IMR-90 (cell line): ENCODE measurements at regions not wholly inside any gene's neighbourhood (a gene's known extent, or its start where the extent isn't known, plus 50 kb on each side); places are given as distances from the start of the nearest gene placed in this dataset.

Source experiments
- ATAC-seq: fragments of 200-7000 bp; cut with Tn5 transposase; 2 replicates; pipeline ENCODE4 v1.9.1; 2020; ENCODE audit warnings: low read depth, mild to moderate bottlenecking, moderate library complexity
- BruUV-seq: library from RNA; stranded (reverse); fragments of 400-500 nt; replicated peaks from 2 replicates; lab custom pipeline; 2021; lab: Mats Ljungman, UMichigan
- CTCF ChIA-PET: fragments of 300-600 bp; formaldehyde crosslinking; extraction: SDS; loops from one replicate; lab custom pipeline; 2021; ENCODE audit warnings: antibody characterized with exemption; lab: Yijun Ruan, JAX
- POLR2A ChIA-PET: fragments of 300-600 bp; sonication (Branson Sonifier 250); formaldehyde crosslinking; loops from one replicate; lab custom pipeline; 2022; ENCODE audit warnings: antibody characterized with exemption; ENCODE audit not compliant: unreplicated experiment; lab: Charles Lee
- DNase-seq: peaks from one replicate; pipeline ENCODE4 v3.0.0; 2013
- H2AFZ ChIP-seq: replicated peaks from 2 replicates; pipeline ENCODE3; 2013; ENCODE audit warnings: low read length, mild to moderate bottlenecking; ENCODE audit not compliant: poor library complexity
- H2AK5ac ChIP-seq: 2 replicates; pipeline ENCODE4 v1.6.1; 2013; ENCODE audit warnings: low read depth, low read length, inconsistent platforms
- H2AK9ac ChIP-seq: replicated peaks from 2 replicates; pipeline ENCODE3; 2013; ENCODE audit warnings: mild to moderate bottlenecking, low read depth, low read length, moderate library complexity; ENCODE audit not compliant: poor library complexity
- H2BK120ac ChIP-seq: 2 replicates; pipeline ENCODE4 v1.6.1; 2013; ENCODE audit warnings: low read depth, low read length, inconsistent platforms
- H2BK15ac ChIP-seq: 3 replicates; pipeline ENCODE4 v1.6.1; 2013; ENCODE audit warnings: low read depth, low read length, inconsistent platforms
- H2BK20ac ChIP-seq: 2 replicates; pipeline ENCODE4 v1.6.1; 2013; ENCODE audit warnings: low read depth, mild to moderate bottlenecking, inconsistent platforms, low read length, moderate library complexity
- H2BK5ac ChIP-seq: 2 replicates; pipeline ENCODE4 v1.6.1; 2013; ENCODE audit warnings: mild to moderate bottlenecking, low read depth, low read length, inconsistent platforms; ENCODE audit not compliant: poor library complexity, severe bottlenecking
- H3K14ac ChIP-seq: replicated peaks from 2 replicates; pipeline ENCODE4 v1.6.1; 2013; ENCODE audit warnings: low read depth, low read length, inconsistent platforms
- H3K18ac ChIP-seq: 2 replicates; pipeline ENCODE4 v1.6.1; 2013; ENCODE audit warnings: low read depth, low read length, control low read depth
- H3K23ac ChIP-seq: 2 replicates; pipeline ENCODE4 v1.6.1; 2013; ENCODE audit warnings: low read depth, low read length, inconsistent platforms
- H3K27ac ChIP-seq: 2 replicates; pipeline ENCODE4 v1.5.1; 2013; ENCODE audit warnings: mild to moderate bottlenecking, control low read depth, low read length; ENCODE audit not compliant: insufficient read depth
- H3K27me3 ChIP-seq: 2 replicates; pipeline ENCODE4 v1.6.1; 2013; ENCODE audit warnings: low read length; ENCODE audit not compliant: control insufficient read depth, insufficient read depth
- H3K36me3 ChIP-seq: 2 replicates; pipeline ENCODE4 v1.6.1; 2013; ENCODE audit warnings: low read length, mixed read lengths; ENCODE audit not compliant: control insufficient read depth, insufficient read depth
- H3K4ac ChIP-seq: 2 replicates; pipeline ENCODE4 v1.6.1; 2013; ENCODE audit warnings: low read depth, low read length, inconsistent platforms
- H3K4me1 ChIP-seq: 2 replicates; pipeline ENCODE4 v1.6.1; 2013; ENCODE audit warnings: low read length, mixed read lengths; ENCODE audit not compliant: control insufficient read depth, insufficient read depth
- H3K4me2 ChIP-seq: 2 replicates; pipeline ENCODE4 v1.6.1; 2013; ENCODE audit warnings: low read depth, mild to moderate bottlenecking, control low read depth, low read length, moderate library complexity
- H3K4me3 ChIP-seq: 2 replicates; pipeline ENCODE4 v1.5.1; 2013; ENCODE audit warnings: low read depth, mild to moderate bottlenecking, control low read depth, low read length, moderate library complexity; ENCODE audit not compliant: insufficient read depth
- H3K56ac ChIP-seq: 2 replicates; pipeline ENCODE4 v1.6.1; 2013; ENCODE audit warnings: low read length, inconsistent platforms; ENCODE audit not compliant: insufficient read depth; ENCODE audit errors: extremely low read depth
- H3K79me1 ChIP-seq, 2 experiments: 2 replicates each; pipeline ENCODE4 v1.6.1; 2013; ENCODE audit warnings: low read length in 2 of 2, inconsistent platforms in 1 of 2, low read depth in 1 of 2
- H3K9ac ChIP-seq: 2 replicates; pipeline ENCODE4 v1.6.1; 2013; ENCODE audit warnings: low read depth, low read length, control low read depth
- H3K9me1 ChIP-seq: 2 replicates; pipeline ENCODE4 v1.6.1; 2013; ENCODE audit warnings: low read length, inconsistent platforms; ENCODE audit not compliant: insufficient read depth
- H3K9me3 ChIP-seq: 2 replicates; pipeline ENCODE4 v1.6.1; 2013; ENCODE audit warnings: low read length; ENCODE audit not compliant: control insufficient read depth, insufficient read depth
- H4K20me1 ChIP-seq: 2 replicates; pipeline ENCODE4 v1.6.1; 2013; ENCODE audit warnings: low read length, inconsistent platforms; ENCODE audit not compliant: insufficient read depth
- H4K5ac ChIP-seq: 2 replicates; pipeline ENCODE4 v1.6.1; 2013; ENCODE audit warnings: mild to moderate bottlenecking, low read depth, low read length, control low read depth
- H4K8ac ChIP-seq, 2 experiments: 2 replicates each; pipeline ENCODE4 v1.6.1; 2013; ENCODE audit warnings: low read depth in 2 of 2, low read length in 2 of 2, control low read depth in 1 of 2, inconsistent platforms in 1 of 2
- H4K91ac ChIP-seq: 2 replicates; pipeline ENCODE4 v1.6.1; 2013; ENCODE audit warnings: low read depth, low read length, inconsistent platforms; ENCODE audit not compliant: insufficient read depth
- CTCF ChIP-seq: conservative IDR thresholded peaks from 2 replicates; pipeline ENCODE4 v1.5.1; 2012; ENCODE audit warnings: mild to moderate bottlenecking, low read depth, low read length, improper control_type of control experiment
- NFE2L2 ChIP-seq: fragments of 150-350 bp; IDR thresholded peaks from 2 replicates; pipeline ENCODE4 v1.6.1; 2016; ENCODE audit warnings: low read depth, mild to moderate bottlenecking, low read length
- SMC3 ChIP-seq: fragments of 150-350 bp; IDR thresholded peaks from 2 replicates; pipeline ENCODE4 v1.6.1; 2016; ENCODE audit warnings: low read depth, mild to moderate bottlenecking, antibody characterized with exemption, low read length, moderate library complexity
- WGBS, 2 experiments: methylation state at CpG; one replicate each; pipeline versions ENCODE4 v1.1.5 to v1.1.7; 2013; ENCODE audit warnings: missing lambda C conversion rate in 2 of 2; ENCODE audit not compliant: insufficient read length in 1 of 2; ENCODE audit errors: extremely low coverage in 2 of 2; 5-methylcytosine and 5-hydroxymethylcytosine counted together
- dilution Hi-C: fragments of 300-500 bp; cut with HindIII; formaldehyde crosslinking; loops from one replicate; pipeline ENCODE4 v1.14.3; 2018; ENCODE audit warnings: low sequenced_read_pairs; ENCODE audit not compliant: unreplicated experiment
- in situ Hi-C: fragments of 300-500 bp; cut with MboI; formaldehyde crosslinking; loops from 3 replicates; pipeline ENCODE4 v1.14.3; 2019; ENCODE audit warnings: low sequenced_read_pairs, inconsistent platforms, mixed read lengths
- intact Hi-C: fragments of 100-400 bp; cut with micrococcal nuclease; formaldehyde crosslinking; loops from 2 replicates; pipeline ENCODE4 v1.10.0; 2022

GRCh38 chr5:92402956-92403702 is 1020.0 kb upstream of the ARRDC3 start:
- ChIA-PET CTCF (interaction anchor here (0.5 kb wide), 1 partner anchor 14 kb away, joined by 3 read pairs; no protein-coding TSS in a partner anchor), POLR2A (interaction anchor here (0.6 kb wide), 1 partner anchor 435 kb away, joined by 3 read pairs; no protein-coding TSS in a partner anchor)
- H3K14ac ChIP-seq: no peak overlapping the region
- no CpG with 5 or more reads among the region's 7 CpGs for WGBS, 2 experiments
- no peak overlapping the region for H2BK120ac ChIP-seq
- no peak overlapping the region for H3K4me2 ChIP-seq
- DNase-seq: no peak
- no TSS peak for BruUV-seq
- in situ Hi-C loops (no loop called here), dilution Hi-C loops (no loop called here), intact Hi-C loops (no loop called here)
- H2AK9ac ChIP-seq: no peak overlapping the region
- no peak for TF ChIP-seq SMC3
- TF ChIP-seq NFE2L2: no peak
- no peak for TF ChIP-seq CTCF
- H3K79me1 ChIP-seq: no peaks in the 10 kb centered on the region
- no peak overlapping the region for H4K5ac ChIP-seq
- H2AK5ac ChIP-seq: no peak overlapping the region
- H3K9me3 ChIP-seq: no peaks in the 10 kb centered on the region
- H3K4ac ChIP-seq: no peak overlapping the region
- no peak overlapping the region for H3K23ac ChIP-seq
- no peak overlapping the region for H2BK20ac ChIP-seq
- no peak overlapping the region for H4K91ac ChIP-seq
- no peak overlapping the region for H2AFZ ChIP-seq
- no peak overlapping the region for H3K9ac ChIP-seq
- no peak overlapping the region for H4K8ac ChIP-seq
- no peak overlapping the region for H3K4me3 ChIP-seq
- no peaks in the 10 kb centered on the region for H3K27me3 ChIP-seq
- peaks cover 1% of the 10 kb centered on the region; the same call in 1 of the 2 replicates for H3K4me1 ChIP-seq
- no peak for ATAC-seq
- no peaks in the 10 kb centered on the region for H4K20me1 ChIP-seq
- H3K36me3 ChIP-seq: no peaks in the 10 kb centered on the region
- no peaks in the 10 kb centered on the region for H3K9me1 ChIP-seq
- H2BK5ac ChIP-seq: no peak overlapping the region
- H2BK15ac ChIP-seq: no peak overlapping the region
- no peak overlapping the region for H3K18ac ChIP-seq
- no peak overlapping the region for H3K56ac ChIP-seq
- no peak overlapping the region for H3K27ac ChIP-seq
